WTC11 (cell line): ENCODE measurements at regions not wholly inside any gene's neighbourhood (a gene's known extent, or its start where the extent isn't known, plus 50 kb on each side); places are given as distances from the start of the nearest gene placed in this dataset.

Source experiments
- CBFB ChIP-seq: sonication (generic); formaldehyde crosslinking; IDR thresholded peaks from 2 replicates; pipeline ENCODE4 v1.8.1; 2022; ENCODE audit warnings: mild to moderate bottlenecking, low read depth, missing genetic modification reagents
- CREB1 ChIP-seq: sonication (generic); formaldehyde crosslinking; IDR thresholded peaks from 2 replicates; pipeline ENCODE4 v1.8.0; 2023; ENCODE audit warnings: mild to moderate bottlenecking, missing genetic modification reagents
- NFYB ChIP-seq: sonication (generic); formaldehyde crosslinking; conservative IDR thresholded peaks from 2 replicates; pipeline ENCODE4 v1.8.0; 2022; ENCODE audit warnings: low read depth, missing genetic modification reagents
- ZNF263 ChIP-seq: sonication (generic); formaldehyde crosslinking; IDR thresholded peaks from 2 replicates; pipeline ENCODE4 v1.8.1; 2022; ENCODE audit warnings: low read depth, mild to moderate bottlenecking, moderate library complexity, missing genetic modification reagents
- TF ChIP-seq, protein P1 (sequence below): fragments of 200-600 bp; IDR thresholded peaks from 2 replicates; pipeline ENCODE4 v1.8.0; 2022; ENCODE audit warnings: antibody characterized with exemption

DNA sequence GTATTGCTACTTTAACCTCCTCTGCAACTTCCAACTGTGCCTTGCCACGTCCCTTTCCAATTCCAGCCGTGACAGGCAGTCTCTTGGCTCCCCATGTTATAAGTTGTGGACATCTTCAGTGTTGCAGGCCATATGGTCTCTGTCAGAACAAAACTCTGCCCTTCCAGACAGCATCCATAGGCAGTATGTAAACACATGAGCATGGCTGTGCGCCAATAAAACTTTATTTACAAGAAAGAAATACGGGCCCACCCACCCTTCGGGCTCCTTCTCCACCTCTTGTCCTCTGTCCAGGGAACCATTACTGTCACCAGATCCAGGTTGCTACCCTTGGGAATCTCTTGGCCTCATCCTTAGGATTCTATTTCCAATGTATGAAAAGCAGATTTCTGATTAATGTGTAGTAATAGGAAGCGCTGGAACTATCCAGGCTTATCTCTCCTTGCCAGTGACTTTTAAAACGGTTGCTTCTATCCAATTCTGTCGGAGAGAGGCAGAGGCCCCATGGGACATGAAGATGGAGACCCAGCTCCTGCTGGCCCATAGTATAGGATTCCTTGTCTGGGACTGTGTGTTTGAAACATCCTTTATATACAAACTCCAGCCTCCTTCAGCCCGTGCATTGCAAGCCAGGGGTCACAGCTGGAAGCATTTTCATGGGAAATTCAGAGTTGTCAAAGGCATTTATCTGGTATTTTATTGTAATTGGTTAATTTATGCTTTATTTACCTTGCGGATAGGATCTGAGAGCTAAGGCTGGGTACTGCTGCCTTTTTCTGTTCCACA lies 114.4 kb downstream of the ZNF664 start:
- TF ChIP-seq CREB1 (no peak), ZNF263 (CRISPR knock-in tag) (no peak), CBFB (CRISPR knock-in tag) (no peak), NFYB (CRISPR knock-in tag) (no peak)
- TF ChIP-seq, protein P1, sequence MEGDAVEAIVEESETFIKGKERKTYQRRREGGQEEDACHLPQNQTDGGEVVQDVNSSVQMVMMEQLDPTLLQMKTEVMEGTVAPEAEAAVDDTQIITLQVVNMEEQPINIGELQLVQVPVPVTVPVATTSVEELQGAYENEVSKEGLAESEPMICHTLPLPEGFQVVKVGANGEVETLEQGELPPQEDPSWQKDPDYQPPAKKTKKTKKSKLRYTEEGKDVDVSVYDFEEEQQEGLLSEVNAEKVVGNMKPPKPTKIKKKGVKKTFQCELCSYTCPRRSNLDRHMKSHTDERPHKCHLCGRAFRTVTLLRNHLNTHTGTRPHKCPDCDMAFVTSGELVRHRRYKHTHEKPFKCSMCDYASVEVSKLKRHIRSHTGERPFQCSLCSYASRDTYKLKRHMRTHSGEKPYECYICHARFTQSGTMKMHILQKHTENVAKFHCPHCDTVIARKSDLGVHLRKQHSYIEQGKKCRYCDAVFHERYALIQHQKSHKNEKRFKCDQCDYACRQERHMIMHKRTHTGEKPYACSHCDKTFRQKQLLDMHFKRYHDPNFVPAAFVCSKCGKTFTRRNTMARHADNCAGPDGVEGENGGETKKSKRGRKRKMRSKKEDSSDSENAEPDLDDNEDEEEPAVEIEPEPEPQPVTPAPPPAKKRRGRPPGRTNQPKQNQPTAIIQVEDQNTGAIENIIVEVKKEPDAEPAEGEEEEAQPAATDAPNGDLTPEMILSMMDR, result no peak
